ENCODE measurements at regions not wholly inside any gene's neighbourhood (a gene's known extent, or its start where the extent isn't known, plus 50 kb on each side); places are given as distances from the start of the nearest gene placed in this dataset.

DNA sequence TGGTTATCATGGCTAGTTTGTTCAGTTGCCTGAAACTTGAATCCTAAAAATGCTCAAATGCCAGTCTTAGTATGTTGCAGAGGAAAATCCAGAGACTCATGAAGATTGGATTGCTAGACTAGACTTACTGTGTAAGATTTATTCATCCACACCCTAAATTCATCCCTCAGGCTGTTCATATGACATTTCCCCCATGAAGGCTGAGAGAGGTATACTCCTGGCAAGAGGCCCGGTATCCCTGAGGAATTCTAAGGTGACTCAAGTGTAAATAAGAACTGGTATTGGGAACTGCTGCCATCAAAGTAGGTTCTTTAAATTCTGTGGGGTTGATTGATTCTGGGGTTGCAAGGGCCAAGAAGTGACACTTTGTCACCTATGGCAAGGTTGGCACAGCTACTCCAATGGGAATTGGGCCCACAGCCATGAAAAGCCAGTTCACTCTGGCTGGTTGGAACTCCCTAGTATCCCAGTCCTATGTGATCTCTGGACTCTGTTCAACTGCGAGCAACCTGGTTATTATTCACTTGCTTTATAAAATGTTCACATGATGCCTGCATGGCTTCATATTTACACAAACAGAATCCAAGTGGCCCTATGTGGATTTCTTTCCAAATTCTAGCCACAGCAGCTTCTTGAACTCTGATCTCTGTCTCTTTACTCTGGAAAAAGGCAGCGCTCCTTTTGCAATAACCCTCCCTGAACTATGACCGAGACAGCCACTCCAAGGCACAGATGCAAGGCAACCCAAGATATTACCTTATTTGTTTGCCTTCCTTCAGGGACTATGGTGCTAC, 429.1 kb downstream of the CBLN2 start:
- TF ChIP-seq, protein P1, sequence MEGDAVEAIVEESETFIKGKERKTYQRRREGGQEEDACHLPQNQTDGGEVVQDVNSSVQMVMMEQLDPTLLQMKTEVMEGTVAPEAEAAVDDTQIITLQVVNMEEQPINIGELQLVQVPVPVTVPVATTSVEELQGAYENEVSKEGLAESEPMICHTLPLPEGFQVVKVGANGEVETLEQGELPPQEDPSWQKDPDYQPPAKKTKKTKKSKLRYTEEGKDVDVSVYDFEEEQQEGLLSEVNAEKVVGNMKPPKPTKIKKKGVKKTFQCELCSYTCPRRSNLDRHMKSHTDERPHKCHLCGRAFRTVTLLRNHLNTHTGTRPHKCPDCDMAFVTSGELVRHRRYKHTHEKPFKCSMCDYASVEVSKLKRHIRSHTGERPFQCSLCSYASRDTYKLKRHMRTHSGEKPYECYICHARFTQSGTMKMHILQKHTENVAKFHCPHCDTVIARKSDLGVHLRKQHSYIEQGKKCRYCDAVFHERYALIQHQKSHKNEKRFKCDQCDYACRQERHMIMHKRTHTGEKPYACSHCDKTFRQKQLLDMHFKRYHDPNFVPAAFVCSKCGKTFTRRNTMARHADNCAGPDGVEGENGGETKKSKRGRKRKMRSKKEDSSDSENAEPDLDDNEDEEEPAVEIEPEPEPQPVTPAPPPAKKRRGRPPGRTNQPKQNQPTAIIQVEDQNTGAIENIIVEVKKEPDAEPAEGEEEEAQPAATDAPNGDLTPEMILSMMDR (IDR thresholded peaks at IDR 0.05; ENCODE audit: low read depth, low read length, missing control alignments): no peak
- DNase-seq (ENCODE audit: low read depth): no peak
- H3K4me3 ChIP-seq (ENCODE audit: low read depth, low read length): no peak overlapping the region

DNA sequence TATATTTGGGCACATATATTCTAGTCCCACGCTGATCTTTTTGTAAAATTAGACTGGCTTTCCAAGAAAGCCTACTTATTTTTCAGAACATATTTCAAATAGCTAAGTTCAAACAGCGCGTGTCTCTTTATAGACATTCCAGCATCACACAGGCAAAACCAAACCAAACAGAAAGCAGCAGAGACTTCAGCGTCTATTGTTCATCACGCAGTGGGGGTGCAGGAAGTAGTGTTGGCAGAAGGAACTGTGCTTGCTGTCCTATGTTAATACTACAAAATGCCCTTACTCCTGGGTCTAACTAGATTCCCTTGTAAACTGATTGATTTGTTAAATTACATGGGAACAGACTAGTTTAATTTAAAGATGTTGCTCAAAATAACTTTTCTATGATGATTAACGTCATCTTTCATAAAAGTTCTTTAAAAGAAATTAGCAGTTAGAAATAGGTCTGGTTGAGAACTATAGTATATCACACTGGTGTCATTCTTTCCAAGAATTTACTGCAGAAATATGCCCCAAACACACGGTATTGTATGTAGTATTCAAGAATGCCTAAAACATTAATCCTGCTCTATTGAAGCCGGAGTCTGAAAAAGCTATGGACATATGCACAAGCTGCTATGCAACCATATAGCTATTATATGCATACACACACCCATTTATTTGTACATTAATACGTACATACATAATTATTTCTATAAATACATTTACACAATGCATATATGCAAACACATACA, 436.3 kb downstream of the CBLN2 start:
- H3K4me3 ChIP-seq (ENCODE audit: low read depth, low read length): no peak overlapping the region
- DNase-seq (ENCODE audit: low read depth): no peak
- TF ChIP-seq, protein P1 (IDR thresholded peaks at IDR 0.05; ENCODE audit: low read depth, low read length, missing control alignments): no peak

DNA sequence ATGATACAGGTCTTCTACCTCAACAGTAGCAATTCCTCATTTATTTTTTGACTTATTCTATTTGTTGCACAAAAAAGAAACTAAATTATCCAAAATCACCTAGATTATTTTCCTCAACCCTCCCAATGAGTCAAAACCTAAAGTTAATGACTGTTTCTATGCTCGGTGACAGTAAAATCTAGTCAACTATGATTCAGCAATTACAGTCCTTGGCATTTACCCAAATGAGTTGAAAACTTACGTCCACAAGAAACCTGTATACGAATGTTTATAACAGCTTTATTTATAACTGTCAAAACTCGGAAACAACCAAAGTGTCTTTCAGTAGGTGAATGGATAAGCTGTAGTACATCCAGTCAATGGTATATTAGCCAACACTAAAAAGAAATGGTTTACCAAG, 439.3 kb downstream of the CBLN2 start:
- H3K4me3 ChIP-seq (ENCODE audit: low read depth, low read length): no peak overlapping the region
- TF ChIP-seq, protein P1 (IDR thresholded peaks at IDR 0.05; ENCODE audit: low read depth, low read length, missing control alignments): no peak
- DNase-seq (ENCODE audit: low read depth): no peak

DNA sequence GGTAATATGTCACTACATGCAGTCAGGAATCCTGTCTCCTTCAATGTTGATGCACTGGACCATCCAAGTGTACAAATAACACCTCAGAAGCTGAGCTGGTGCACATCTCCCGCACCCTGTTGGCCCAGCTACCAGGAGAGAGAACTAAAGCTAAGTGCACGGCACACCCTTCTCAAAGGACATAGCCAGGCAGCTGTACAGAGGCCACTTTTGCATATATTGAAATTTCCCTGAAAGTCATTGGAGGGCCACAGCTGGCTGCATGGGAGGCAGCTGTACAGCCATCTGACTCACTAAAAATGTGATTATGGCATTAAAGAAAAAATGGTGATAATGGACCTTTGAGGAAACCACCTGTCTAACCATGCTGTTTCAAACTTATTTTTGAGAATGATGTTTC, 441.7 kb downstream of the CBLN2 start:
- TF ChIP-seq, protein P1 (IDR thresholded peaks at IDR 0.05; ENCODE audit: low read depth, low read length, missing control alignments): no peak
- no peak overlapping the region for H3K4me3 ChIP-seq (ENCODE audit: low read depth, low read length)
- no peak for DNase-seq (ENCODE audit: low read depth)

DNA sequence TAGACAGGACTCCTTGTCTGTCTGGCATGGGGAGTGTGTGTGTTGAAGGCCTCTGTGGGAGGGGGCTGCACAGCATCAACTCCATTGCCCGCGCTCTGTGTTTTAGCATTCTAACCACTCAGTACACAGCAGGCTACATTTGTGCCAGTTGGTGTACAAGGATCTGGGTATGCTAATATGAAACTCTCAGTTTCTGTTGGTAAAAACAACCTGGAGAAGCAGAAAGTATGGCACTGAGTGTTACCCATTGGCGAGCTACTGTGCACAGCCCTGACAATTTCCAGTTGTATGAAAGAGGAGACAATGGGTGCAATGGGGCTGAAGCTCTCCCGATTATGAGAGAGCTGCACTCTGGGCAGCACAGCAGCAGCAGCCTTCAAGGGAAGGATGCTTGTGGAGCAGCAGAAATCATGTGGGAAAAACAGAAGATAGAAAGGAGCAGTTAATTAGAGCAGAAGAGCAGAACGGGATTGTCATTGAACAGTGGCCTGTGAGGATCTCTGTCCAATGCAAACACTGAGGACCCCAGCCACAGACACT, 443.6 kb downstream of the CBLN2 start:
- TF ChIP-seq, protein P1 (IDR thresholded peaks at IDR 0.05; ENCODE audit: low read depth, low read length, missing control alignments): no peak
- no peak overlapping the region for H3K4me3 ChIP-seq (ENCODE audit: low read depth, low read length)
- DNase-seq (ENCODE audit: low read depth): no peak

DNA sequence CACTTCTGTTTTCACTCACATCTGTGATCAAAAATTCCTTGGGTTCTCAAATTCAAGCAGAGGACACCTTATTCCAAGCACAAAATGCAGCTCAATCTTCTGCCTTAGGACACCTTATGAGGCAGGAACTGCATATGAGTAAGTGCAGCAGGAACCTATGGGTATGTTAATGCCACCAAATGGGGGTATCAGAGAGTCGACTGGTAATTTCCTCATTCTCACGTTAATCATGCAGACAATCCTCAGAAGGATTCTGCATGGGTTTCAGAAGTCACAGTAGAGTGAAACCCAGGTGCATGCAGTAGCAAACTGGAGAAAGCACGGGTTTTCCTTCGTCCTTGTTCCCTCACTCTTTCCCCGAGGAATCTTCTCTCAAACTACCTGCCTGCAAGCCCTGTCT, 452.8 kb downstream of the CBLN2 start:
- no peak overlapping the region for H3K4me3 ChIP-seq (ENCODE audit: low read depth, low read length)
- TF ChIP-seq, protein P1 (IDR thresholded peaks at IDR 0.05; ENCODE audit: low read depth, low read length, missing control alignments): no peak
- DNase-seq (ENCODE audit: low read depth): no peak
